ENCODE measurements at regions not wholly inside any gene's neighbourhood (a gene's known extent, or its start where the extent isn't known, plus 50 kb on each side); places are given as distances from the start of the nearest gene placed in this dataset.
"Not testable (repeated sequence)": the region's sequence is repeated elsewhere in the genome, so short reads cannot be mapped to it uniquely, and the experiment has no call there.

- DNase-seq (ENCODE audit: low read depth in 3 of 3, low spot score in 2 of 3), result no peak
Measured at GRCh38 chr2:17460371-17461086, 57.7 kb downstream of the RAD51AP2 start.

GRCh38 chr2:17455343-17455742 lies 62.9 kb downstream of the RAD51AP2 start:
- DNase-seq (ENCODE audit: low read depth in 3 of 3, low spot score in 2 of 3), result no peak

GRCh38 chr2:17446191-17446590 lies 72.0 kb downstream of the RAD51AP2 start:
- DNase-seq (ENCODE audit: low read depth in 3 of 3, low spot score in 2 of 3), result not testable (repeated sequence)

- DNase-seq (ENCODE audit: low read depth in 3 of 3, low spot score in 2 of 3), result no peak
Measured at GRCh38 chr2:17445744-17446143, 72.5 kb downstream of the RAD51AP2 start.

GRCh38 chr2:17442334-17442733 lies 75.9 kb downstream of the RAD51AP2 start:
- no peak for DNase-seq (ENCODE audit: low read depth in 3 of 3, low spot score in 2 of 3)

- no peak for DNase-seq (ENCODE audit: low read depth in 3 of 3, low spot score in 2 of 3)
Measured at GRCh38 chr2:17441790-17442189, 76.5 kb downstream of the RAD51AP2 start.

- DNase-seq (ENCODE audit: low read depth in 3 of 3, low spot score in 2 of 3), result no peak
Measured at GRCh38 chr2:17441055-17441771, 77.0 kb downstream of the RAD51AP2 start.

- DNase-seq (ENCODE audit: low read depth in 3 of 3, low spot score in 2 of 3), result no peak
Measured at GRCh38 chr2:17430326-17430725, 87.9 kb downstream of the RAD51AP2 start.

- DNase-seq (ENCODE audit: low read depth in 3 of 3, low spot score in 2 of 3), result no peak
Measured at GRCh38 chr2:17429130-17429529, 89.1 kb downstream of the RAD51AP2 start.

- no peak for DNase-seq (ENCODE audit: low read depth in 3 of 3, low spot score in 2 of 3)
Measured at GRCh38 chr2:17427401-17427800, 90.8 kb downstream of the RAD51AP2 start.

- no peak for DNase-seq (ENCODE audit: low read depth in 3 of 3, low spot score in 2 of 3)
Measured at GRCh38 chr2:17426743-17427142, 91.5 kb downstream of the RAD51AP2 start.

- DNase-seq (ENCODE audit: low read depth in 3 of 3, low spot score in 2 of 3), result no peak
Measured at GRCh38 chr2:17422061-17422460, 96.2 kb downstream of the RAD51AP2 start.

GRCh38 chr2:17416884-17417391 lies 101.3 kb downstream of the RAD51AP2 start:
- DNase-seq (ENCODE audit: low read depth in 3 of 3, low spot score in 2 of 3), result no peak

GRCh38 chr2:17413036-17413435 lies 105.2 kb downstream of the RAD51AP2 start:
- no peak for DNase-seq (ENCODE audit: low read depth in 3 of 3, low spot score in 2 of 3)

GRCh38 chr2:17401096-17401495 lies 117.1 kb downstream of the RAD51AP2 start:
- DNase-seq (ENCODE audit: low read depth in 3 of 3, low spot score in 2 of 3), result no peak

GRCh38 chr2:17398770-17399169 lies 119.5 kb downstream of the RAD51AP2 start:
- DNase-seq (ENCODE audit: low read depth in 3 of 3, low spot score in 2 of 3), result no peak

GRCh38 chr2:17388798-17389197 lies 129.4 kb downstream of the RAD51AP2 start:
- DNase-seq (ENCODE audit: low read depth in 3 of 3, low spot score in 2 of 3), result no peak

GRCh38 chr2:17387591-17387990 lies 130.6 kb downstream of the RAD51AP2 start:
- DNase-seq (ENCODE audit: low read depth in 3 of 3, low spot score in 2 of 3), result no peak

GRCh38 chr2:17386771-17387170 lies 131.5 kb downstream of the RAD51AP2 start:
- DNase-seq (ENCODE audit: low read depth in 3 of 3, low spot score in 2 of 3), result no peak

- no peak for DNase-seq (ENCODE audit: low read depth in 3 of 3, low spot score in 2 of 3)
Measured at GRCh38 chr2:17380003-17380402, 138.2 kb downstream of the RAD51AP2 start.

GRCh38 chr2:17375262-17375661 lies 143.0 kb downstream of the RAD51AP2 start:
- no peak for DNase-seq (ENCODE audit: low read depth in 3 of 3, low spot score in 2 of 3)

- DNase-seq (ENCODE audit: low read depth in 3 of 3, low spot score in 2 of 3), result no peak
Measured at GRCh38 chr2:17373741-17374140, 144.5 kb downstream of the RAD51AP2 start.
